ENCODE measurements at regions not wholly inside any gene's neighbourhood (a gene's known extent, or its start where the extent isn't known, plus 50 kb on each side); places are given as distances from the start of the nearest gene placed in this dataset.

DNA sequence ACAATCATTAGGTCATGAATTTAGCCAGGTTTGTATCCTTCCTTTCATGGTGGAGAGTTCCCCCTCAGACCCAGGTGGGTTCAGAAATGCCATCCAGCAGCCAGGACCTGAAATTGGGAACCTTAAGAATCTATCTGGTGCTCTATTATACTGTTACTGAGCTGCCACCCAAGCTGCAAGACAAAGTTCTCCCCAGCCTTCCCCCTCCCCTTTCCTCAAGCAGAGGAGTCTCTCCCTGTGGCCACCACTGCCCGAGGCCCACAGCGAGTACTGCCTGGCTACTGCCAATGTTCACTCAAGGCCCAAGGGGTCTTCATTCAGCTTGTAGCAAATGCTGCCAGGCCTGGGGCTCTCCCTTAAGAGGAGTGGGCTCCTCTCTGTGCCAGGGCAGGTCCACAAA, 133.8 kb downstream of the TMEM38B start:
- no peak for DNase-seq (ENCODE audit: low read depth)
- TF ChIP-seq, protein P1, sequence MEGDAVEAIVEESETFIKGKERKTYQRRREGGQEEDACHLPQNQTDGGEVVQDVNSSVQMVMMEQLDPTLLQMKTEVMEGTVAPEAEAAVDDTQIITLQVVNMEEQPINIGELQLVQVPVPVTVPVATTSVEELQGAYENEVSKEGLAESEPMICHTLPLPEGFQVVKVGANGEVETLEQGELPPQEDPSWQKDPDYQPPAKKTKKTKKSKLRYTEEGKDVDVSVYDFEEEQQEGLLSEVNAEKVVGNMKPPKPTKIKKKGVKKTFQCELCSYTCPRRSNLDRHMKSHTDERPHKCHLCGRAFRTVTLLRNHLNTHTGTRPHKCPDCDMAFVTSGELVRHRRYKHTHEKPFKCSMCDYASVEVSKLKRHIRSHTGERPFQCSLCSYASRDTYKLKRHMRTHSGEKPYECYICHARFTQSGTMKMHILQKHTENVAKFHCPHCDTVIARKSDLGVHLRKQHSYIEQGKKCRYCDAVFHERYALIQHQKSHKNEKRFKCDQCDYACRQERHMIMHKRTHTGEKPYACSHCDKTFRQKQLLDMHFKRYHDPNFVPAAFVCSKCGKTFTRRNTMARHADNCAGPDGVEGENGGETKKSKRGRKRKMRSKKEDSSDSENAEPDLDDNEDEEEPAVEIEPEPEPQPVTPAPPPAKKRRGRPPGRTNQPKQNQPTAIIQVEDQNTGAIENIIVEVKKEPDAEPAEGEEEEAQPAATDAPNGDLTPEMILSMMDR (IDR thresholded peaks at IDR 0.05; ENCODE audit: low read depth, low read length, missing control alignments) = no peak
- H3K4me3 ChIP-seq (ENCODE audit: low read depth, low read length) = no peak overlapping the region

DNA sequence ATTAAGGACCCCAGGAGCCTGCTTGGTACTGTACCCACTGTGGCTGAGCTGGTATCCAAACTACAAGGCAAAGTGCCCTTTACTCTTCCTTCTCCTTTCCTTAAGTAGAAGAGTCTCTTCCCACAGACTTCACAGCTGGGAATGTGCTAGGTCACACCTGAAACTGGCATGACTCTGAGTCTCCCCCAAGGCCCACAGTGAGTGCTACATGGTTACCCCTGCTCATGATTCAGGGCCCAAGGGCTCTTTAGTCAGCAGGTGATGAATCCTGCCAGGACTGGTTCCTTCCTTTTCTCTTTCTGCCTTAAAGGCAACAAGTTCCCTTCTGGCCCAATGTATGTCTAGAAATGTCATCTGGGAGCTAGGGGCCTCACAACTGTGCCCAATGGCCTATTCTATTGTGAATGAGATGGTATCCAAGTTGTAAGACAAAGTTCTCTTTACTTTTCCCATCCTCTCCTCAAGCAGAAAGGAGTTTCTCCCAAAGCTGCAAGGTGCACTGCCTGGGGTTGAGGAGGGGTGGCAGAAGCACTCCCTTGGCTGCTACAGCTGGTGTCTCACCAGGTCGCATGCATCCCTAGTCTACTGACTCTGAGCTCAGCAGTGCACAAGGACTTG, 134.4 kb downstream of the TMEM38B start:
- TF ChIP-seq, protein P1 (IDR thresholded peaks at IDR 0.05; ENCODE audit: low read depth, low read length, missing control alignments) = no peak
- no peak overlapping the region for H3K4me3 ChIP-seq (ENCODE audit: low read depth, low read length)
- DNase-seq (ENCODE audit: low read depth) = no peak

DNA sequence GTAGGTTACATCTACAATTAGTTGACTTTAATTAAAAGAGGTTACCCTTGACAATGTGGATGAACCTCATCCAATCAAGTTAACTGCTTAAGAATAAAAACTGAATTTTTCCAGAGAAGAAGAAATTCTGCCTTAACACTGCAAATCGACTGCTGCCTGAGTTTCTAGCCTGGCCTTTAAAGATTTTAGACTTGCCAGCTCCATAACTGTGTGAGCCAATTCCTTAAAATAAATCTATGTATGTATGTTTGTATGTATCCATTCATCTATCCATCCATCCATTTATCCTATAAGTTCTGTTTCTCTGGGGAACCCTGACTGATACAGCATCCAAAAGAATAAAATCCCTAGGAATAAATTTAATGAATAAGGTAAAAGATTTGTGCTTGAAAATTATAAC, 136.1 kb downstream of the TMEM38B start:
- DNase-seq (ENCODE audit: low read depth) = no peak
- TF ChIP-seq, protein P1 (IDR thresholded peaks at IDR 0.05; ENCODE audit: low read depth, low read length, missing control alignments) = no peak
- no peak overlapping the region for H3K4me3 ChIP-seq (ENCODE audit: low read depth, low read length)

DNA sequence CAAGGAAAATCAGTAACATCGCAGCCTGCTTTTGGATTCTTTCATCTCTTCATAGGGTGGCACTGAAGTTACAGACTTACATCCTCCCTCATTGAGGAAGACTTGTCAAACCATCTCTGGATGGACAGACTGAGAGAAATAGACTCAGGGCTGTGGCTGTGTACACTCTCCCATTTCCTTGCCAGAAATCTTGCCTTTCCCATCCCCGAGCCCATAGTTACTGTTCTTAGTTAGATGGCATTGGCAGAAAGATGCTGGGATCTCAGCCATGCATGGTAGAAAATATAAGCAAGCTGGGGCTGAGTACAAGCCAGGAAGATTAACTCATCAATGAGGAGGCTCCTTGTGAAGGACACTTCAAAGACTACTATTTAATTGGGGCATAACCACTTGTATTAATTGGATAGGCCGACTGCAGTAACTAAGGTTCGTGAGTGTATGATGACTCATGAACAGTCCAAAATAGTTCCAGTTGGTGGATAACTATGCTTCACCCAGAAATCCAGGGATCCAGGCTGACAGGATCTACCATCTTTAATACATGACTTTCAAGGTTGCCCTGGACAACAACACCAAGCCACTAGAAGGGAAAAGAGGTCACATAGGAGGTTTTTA, 137.9 kb downstream of the TMEM38B start:
- DNase-seq (ENCODE audit: low read depth) = no peak
- TF ChIP-seq, protein P1 (IDR thresholded peaks at IDR 0.05; ENCODE audit: low read depth, low read length, missing control alignments) = no peak
- no peak overlapping the region for H3K4me3 ChIP-seq (ENCODE audit: low read depth, low read length)

DNA sequence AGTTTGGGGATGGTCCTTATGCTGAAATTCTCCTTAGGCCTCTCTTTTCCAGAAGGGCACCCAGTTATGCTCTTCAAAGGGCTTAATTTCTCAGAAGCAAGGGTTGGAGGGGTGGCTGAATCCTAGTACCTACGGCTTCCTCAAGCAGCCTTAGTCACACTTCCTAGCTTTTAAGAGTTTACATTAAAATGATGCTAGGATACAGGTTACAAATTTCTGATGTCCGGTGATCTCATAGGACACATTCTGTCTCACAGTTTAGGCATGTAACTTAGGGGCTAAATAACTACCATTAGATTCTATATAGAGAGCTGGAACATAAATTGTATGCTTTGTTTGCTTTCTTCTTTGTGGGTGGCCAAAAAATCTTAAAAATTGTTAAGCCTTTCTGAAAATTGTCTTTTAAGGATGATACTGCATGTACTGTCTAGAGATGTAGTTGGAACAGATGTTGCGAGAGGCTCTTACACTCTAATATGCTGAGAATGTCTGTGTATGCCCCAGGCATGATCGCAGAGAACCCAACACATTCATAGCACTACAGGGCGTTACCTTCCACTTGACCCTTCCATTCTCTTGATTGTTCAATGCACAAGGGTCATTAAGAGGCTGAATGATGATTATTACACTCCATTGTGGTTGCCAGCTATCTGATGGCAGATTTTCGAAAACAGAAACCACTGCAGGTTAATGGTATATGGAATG, 139.1 kb downstream of the TMEM38B start:
- no peak overlapping the region for H3K4me3 ChIP-seq (ENCODE audit: low read depth, low read length)
- no peak for DNase-seq (ENCODE audit: low read depth)
- TF ChIP-seq, protein P1 (IDR thresholded peaks at IDR 0.05; ENCODE audit: low read depth, low read length, missing control alignments) = no peak

DNA sequence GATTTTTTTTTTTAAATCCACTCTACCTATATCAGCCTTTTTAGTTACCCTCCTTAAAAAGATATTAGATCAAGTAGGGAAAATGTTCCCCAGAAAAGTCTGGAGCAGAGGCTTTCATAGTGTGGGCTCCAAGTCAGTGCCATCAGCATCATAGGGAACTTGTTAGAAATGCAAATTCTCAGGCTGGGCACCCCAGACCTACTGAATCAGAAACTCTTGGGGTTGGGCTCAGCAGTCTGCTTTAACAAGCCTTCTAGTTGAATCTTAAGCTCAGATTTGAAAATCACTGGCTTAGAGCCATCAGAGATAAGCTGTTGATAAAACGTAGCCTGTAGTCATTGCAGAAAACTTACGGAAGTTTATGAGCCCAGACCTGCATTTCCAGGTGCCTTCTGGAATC, 140.1 kb downstream of the TMEM38B start:
- TF ChIP-seq, protein P1 (IDR thresholded peaks at IDR 0.05; ENCODE audit: low read depth, low read length, missing control alignments) = no peak
- no peak for DNase-seq (ENCODE audit: low read depth)
- H3K4me3 ChIP-seq (ENCODE audit: low read depth, low read length) = no peak overlapping the region

Data from GM12864 (cell line).